Chondrocyte (in vitro differentiated cells): ENCODE measurements at regions not wholly inside any gene's neighbourhood (a gene's known extent, or its start where the extent isn't known, plus 50 kb on each side); places are given as distances from the start of the nearest gene placed in this dataset.

Experiments
- DNase-seq: peaks from one replicate; pipeline ENCODE4 v3.0.0; 2021; ENCODE audit warnings: mixed read lengths, low spot score
- H3K27ac Mint-ChIP-seq: one replicate; pipeline ENCODE4 v1.8.0; 2021; ENCODE audit warnings: mild to moderate bottlenecking, moderate library complexity, mixed read lengths; ENCODE audit not compliant: unreplicated experiment
- H3K27me3 Mint-ChIP-seq: 2 replicates; pipeline ENCODE4 v1.8.0; 2021; ENCODE audit warnings: low read depth, mixed read lengths
- H3K36me3 Mint-ChIP-seq: 2 replicates; pipeline ENCODE4 v1.8.0; 2021; ENCODE audit warnings: low read depth, mixed read lengths
- H3K4me1 Mint-ChIP-seq: 2 replicates; pipeline ENCODE4 v1.8.0; 2021; ENCODE audit warnings: low read depth, mild to moderate bottlenecking, mixed read lengths
- H3K4me3 Mint-ChIP-seq: one replicate; pipeline ENCODE4 v1.8.0; 2021; ENCODE audit warnings: mild to moderate bottlenecking, moderate library complexity, mixed read lengths; ENCODE audit not compliant: unreplicated experiment
- H3K9me3 Mint-ChIP-seq: 2 replicates; pipeline ENCODE4 v1.8.0; 2021; ENCODE audit warnings: low read depth, mixed read lengths
- TF ChIP-seq, protein P1 (sequence below): fragments of 200-600 bp; sonication (generic); IDR thresholded peaks from 2 replicates; pipeline ENCODE4 v1.5.0; 2021; ENCODE audit warnings: antibody characterized with exemption, mild to moderate bottlenecking, moderate library complexity

DNA sequence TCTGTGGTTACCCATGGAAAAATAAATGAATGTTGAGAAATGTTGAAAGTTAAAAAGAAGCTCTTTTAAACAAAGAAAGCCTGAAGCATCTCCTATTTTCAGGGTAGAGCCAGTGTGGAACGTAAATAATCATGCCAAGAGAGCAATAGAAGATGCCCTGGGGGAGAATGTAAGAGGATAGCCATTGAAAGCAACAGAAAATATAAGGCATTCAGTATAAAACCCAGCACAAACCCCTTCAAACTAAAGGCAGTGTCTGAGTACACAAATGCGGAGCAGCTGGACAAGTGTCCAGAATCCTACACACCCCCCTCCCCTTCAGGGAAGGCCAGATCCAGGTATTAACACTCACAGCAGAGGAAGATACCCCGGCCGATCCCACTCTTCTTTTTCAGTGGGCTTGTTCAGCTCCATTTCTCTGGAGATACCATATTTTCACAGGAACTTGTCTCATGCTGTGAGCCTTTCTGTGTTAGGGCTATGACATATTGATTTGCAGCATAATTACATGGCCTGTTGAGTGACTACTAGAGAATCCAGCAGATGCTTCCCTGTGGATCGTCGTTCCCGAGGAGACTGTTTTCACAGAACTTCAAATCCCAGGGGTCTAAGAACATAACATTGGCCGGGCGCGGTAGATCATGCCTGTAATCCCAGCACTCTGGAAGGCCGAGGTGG, 101.2 kb downstream of the PLK2 start:
- Mint-ChIP-seq H3K4me1 (peaks cover 4% of the 10 kb centered on the region), H3K27me3 (no peaks in the 10 kb centered on the region), H3K36me3 (no peaks in the 10 kb centered on the region), H3K27ac (no peak overlapping the region), H3K4me3 (no peak overlapping the region), H3K9me3 (no peaks in the 10 kb centered on the region)
- DNase-seq: no peak
- TF ChIP-seq, protein P1, sequence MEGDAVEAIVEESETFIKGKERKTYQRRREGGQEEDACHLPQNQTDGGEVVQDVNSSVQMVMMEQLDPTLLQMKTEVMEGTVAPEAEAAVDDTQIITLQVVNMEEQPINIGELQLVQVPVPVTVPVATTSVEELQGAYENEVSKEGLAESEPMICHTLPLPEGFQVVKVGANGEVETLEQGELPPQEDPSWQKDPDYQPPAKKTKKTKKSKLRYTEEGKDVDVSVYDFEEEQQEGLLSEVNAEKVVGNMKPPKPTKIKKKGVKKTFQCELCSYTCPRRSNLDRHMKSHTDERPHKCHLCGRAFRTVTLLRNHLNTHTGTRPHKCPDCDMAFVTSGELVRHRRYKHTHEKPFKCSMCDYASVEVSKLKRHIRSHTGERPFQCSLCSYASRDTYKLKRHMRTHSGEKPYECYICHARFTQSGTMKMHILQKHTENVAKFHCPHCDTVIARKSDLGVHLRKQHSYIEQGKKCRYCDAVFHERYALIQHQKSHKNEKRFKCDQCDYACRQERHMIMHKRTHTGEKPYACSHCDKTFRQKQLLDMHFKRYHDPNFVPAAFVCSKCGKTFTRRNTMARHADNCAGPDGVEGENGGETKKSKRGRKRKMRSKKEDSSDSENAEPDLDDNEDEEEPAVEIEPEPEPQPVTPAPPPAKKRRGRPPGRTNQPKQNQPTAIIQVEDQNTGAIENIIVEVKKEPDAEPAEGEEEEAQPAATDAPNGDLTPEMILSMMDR: no peak

DNA sequence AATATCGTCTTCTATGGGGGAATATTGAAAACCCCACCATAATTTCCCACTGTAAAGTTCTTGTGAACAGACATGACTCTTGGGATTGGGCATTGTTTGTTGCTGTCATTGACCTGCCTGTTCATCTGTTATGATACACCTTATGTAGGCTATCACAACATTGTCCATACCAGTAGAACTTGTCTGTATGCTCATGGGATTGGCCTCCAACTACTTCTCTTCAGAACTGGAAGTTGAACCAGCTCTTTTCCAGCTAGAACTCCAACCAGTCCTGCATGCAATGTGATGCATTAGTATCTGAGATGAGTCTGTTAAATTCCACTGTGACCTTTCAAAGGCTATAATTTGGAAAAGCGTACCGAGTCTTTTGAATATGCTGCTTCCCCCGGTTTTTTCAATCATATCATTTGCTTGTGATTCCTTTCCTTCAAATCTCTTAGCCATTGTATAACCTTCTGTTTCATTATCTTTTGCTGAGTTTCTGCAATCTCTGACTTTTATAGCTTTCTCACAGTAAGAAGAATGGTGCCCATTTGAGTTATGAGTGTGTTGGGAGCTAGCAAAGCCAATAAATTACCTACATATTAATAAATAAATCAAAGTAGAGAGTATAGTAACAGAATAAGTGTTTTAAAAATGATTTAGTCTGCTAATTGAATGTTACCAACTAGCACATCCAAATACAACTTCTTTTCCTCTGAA, 101.9 kb downstream of the PLK2 start:
- no peak overlapping the region for H3K4me3 Mint-ChIP-seq
- DNase-seq: no peak
- TF ChIP-seq, protein P1: no peak
- H3K27me3 Mint-ChIP-seq: no peaks in the 10 kb centered on the region
- no peaks in the 10 kb centered on the region for H3K9me3 Mint-ChIP-seq
- peaks cover 4% of the 10 kb centered on the region for H3K4me1 Mint-ChIP-seq
- H3K27ac Mint-ChIP-seq: no peak overlapping the region
- no peaks in the 10 kb centered on the region for H3K36me3 Mint-ChIP-seq

DNA sequence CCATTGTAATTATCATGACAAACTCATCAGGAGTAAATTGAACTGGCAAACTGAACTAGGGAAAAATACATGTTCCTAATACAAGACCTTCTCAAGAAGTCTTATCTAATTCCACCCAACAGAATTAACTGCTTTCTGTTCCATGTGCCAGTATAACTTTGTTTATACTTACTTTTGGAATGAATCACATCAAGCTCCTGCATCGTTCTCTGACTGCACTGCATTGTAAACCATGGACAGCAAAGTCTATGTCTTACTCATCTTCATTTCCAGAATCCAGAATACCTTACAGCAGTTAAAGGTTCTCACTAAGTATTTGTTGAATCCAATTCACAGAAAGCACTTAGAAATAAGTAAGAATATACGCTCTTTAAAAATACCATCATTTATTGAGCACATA, 102.8 kb downstream of the PLK2 start:
- Mint-ChIP-seq H3K27me3 (no peaks in the 10 kb centered on the region), H3K4me1 (peaks cover 4% of the 10 kb centered on the region), H3K9me3 (no peaks in the 10 kb centered on the region), H3K27ac (no peak overlapping the region), H3K4me3 (no peak overlapping the region), H3K36me3 (no peaks in the 10 kb centered on the region)
- no peak for DNase-seq
- TF ChIP-seq, protein P1: no peak

DNA sequence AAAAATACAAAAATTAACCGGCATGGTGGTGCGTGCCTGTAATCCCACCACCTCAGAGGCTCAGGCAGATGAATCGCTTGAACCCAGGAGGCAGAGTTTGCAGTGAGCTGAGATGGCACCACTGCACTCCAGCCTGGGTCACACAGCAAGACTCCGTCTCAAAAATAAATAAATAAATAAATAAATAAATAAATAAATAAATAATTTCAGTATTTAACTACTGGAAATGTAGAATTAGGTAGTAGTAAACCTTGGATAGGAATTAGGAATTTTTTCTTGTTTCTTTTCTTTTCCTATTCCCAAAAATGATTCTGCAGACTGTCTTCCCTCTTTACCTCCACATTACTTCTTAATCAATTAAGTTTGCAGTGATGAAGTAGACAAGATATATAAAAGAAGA, 103.2 kb downstream of the PLK2 start:
- Mint-ChIP-seq H3K36me3 (no peaks in the 10 kb centered on the region), H3K27ac (no peak overlapping the region), H3K9me3 (no peaks in the 10 kb centered on the region), H3K27me3 (no peaks in the 10 kb centered on the region), H3K4me1 (peaks cover 4% of the 10 kb centered on the region), H3K4me3 (no peak overlapping the region)
- DNase-seq: no peak
- TF ChIP-seq, protein P1: no peak

DNA sequence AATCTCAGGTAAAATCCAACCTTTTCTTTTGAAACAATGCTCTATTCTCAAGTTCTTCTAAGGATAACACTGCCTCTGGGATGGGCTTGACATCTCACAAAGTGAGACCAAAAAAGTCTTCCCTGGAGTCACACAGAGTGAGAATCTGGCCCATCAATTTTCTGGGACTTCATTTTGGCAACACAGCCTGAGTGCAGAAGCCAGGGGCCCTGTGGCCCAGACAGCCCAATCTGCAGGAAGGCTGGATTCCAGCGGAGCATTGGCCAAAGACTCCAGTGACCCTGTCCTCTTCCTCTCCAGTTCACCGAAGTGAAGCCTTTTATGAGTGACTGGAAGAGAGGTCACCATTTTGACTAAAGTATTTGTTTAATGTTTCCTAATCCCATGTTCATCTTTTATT, 105.1 kb downstream of the PLK2 start:
- no peak overlapping the region for H3K27ac Mint-ChIP-seq
- no peak overlapping the region for H3K4me3 Mint-ChIP-seq
- TF ChIP-seq, protein P1: no peak

More for the DNA sequence above, 105.1 kb downstream of the PLK2 start:
- Mint-ChIP-seq H3K9me3 (no peaks in the 10 kb centered on the region), H3K27me3 (no peaks in the 10 kb centered on the region), H3K4me1 (peaks cover 4% of the 10 kb centered on the region), H3K36me3 (no peaks in the 10 kb centered on the region)
- no peak for DNase-seq
